MM.1S (cell line): ENCODE measurements at regions not wholly inside any gene's neighbourhood (a gene's known extent, or its start where the extent isn't known, plus 50 kb on each side); places are given as distances from the start of the nearest gene placed in this dataset.

Experiments
- EZH2 ChIP-seq: fragments of 300-600 bp; sonication (generic); optimal IDR thresholded peaks from 2 replicates; pipeline ENCODE3; 2017; ENCODE audit warnings: low read depth, mild to moderate bottlenecking, antibody characterized with exemption, low read length, mixed read lengths
- TF ChIP-seq, protein P1 (sequence below): fragments of 300-600 bp; sonication (generic); IDR thresholded peaks from 2 replicates; pipeline ENCODE4 v1.5.1; 2016; ENCODE audit warnings: antibody characterized with exemption, low read length, mixed read lengths

GRCh38 chr12:61923152-61923551 lies 337.1 kb upstream of the USP15 start:
- TF ChIP-seq, protein P1, sequence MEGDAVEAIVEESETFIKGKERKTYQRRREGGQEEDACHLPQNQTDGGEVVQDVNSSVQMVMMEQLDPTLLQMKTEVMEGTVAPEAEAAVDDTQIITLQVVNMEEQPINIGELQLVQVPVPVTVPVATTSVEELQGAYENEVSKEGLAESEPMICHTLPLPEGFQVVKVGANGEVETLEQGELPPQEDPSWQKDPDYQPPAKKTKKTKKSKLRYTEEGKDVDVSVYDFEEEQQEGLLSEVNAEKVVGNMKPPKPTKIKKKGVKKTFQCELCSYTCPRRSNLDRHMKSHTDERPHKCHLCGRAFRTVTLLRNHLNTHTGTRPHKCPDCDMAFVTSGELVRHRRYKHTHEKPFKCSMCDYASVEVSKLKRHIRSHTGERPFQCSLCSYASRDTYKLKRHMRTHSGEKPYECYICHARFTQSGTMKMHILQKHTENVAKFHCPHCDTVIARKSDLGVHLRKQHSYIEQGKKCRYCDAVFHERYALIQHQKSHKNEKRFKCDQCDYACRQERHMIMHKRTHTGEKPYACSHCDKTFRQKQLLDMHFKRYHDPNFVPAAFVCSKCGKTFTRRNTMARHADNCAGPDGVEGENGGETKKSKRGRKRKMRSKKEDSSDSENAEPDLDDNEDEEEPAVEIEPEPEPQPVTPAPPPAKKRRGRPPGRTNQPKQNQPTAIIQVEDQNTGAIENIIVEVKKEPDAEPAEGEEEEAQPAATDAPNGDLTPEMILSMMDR, result no peak
- TF ChIP-seq EZH2, result no peak
